ENCODE measurements at regions not wholly inside any gene's neighbourhood (a gene's known extent, or its start where the extent isn't known, plus 50 kb on each side); places are given as distances from the start of the nearest gene placed in this dataset.

- H3K4me1 ChIP-seq (ENCODE audit: control insufficient read depth in 4 of 4, insufficient read depth in 4 of 4, low read length in 3 of 4), result no peaks in the 10 kb centered on the region
- H3K4me3 ChIP-seq (ENCODE audit: low read depth in 1 of 3, low read length in 3 of 3), result no peak overlapping the region
- TF ChIP-seq FOXA2 (IDR thresholded peaks at IDR 0.05) (no peak), MAX (IDR thresholded peaks at IDR 0.05) (no peak), REST (IDR thresholded peaks at IDR 0.05) (no peak), TAF1 (conservative IDR thresholded peaks at IDR 0.05) (no peak), NR2F2 (IDR thresholded peaks at IDR 0.05) (no peak), ATF3 (IDR thresholded peaks at IDR 0.05) (no peak), HNF4G (IDR thresholded peaks at IDR 0.05) (no peak), CTCF (IDR thresholded peaks at IDR 0.05; ENCODE audit: low read depth, low read length, missing input control) (no peak), FOXA1 (IDR thresholded peaks at IDR 0.05) (no peak), SP1 (IDR thresholded peaks at IDR 0.05) (no peak), RAD21 (IDR thresholded peaks at IDR 0.05) (no peak), RXRA (IDR thresholded peaks at IDR 0.05) (no peak), HNF4A (conservative IDR thresholded peaks at IDR 0.05) (no peak), YY1 (IDR thresholded peaks at IDR 0.05) (no peak), JUND (IDR thresholded peaks at IDR 0.05) (no peak), ZBTB33 (IDR thresholded peaks at IDR 0.05) (no peak)
- no peaks in the 10 kb centered on the region for H3K9me3 ChIP-seq (ENCODE audit: control insufficient read depth in 4 of 4, low read length in 3 of 4)
- no peaks in the 10 kb centered on the region for H3K27me3 ChIP-seq (ENCODE audit: control insufficient read depth in 4 of 4, insufficient read depth in 4 of 4, low read length in 3 of 4)
- 75% methylated on average over 1 of the region's 1 CpG for WGBS
- H3K27ac ChIP-seq (ENCODE audit: low read depth in 1 of 2, low read length in 2 of 2), result no peak overlapping the region
- DNase-seq (ENCODE audit: low spot score), result no peak
- H3K36me3 ChIP-seq (ENCODE audit: control insufficient read depth in 4 of 4, insufficient read depth in 3 of 4, low read depth in 1 of 4, low read length in 3 of 4), result no peaks in the 10 kb centered on the region
- H3K9ac ChIP-seq (ENCODE audit: low read depth in 1 of 2, low read length in 2 of 2), result no peak overlapping the region
Observed at GRCh38 chr13:87999240-87999700, 328.1 kb downstream of the SLITRK5 start.

- Histone ChIP-seq H3K9me3 (ENCODE audit: control insufficient read depth in 4 of 4, low read length in 3 of 4) (no peaks in the 10 kb centered on the region), H3K27ac (ENCODE audit: low read depth in 1 of 2, low read length in 2 of 2) (no peak overlapping the region), H3K9ac (ENCODE audit: low read depth in 1 of 2, low read length in 2 of 2) (no peak overlapping the region), H3K4me3 (ENCODE audit: low read depth in 1 of 3, low read length in 3 of 3) (no peak overlapping the region), H3K27me3 (ENCODE audit: control insufficient read depth in 4 of 4, insufficient read depth in 4 of 4, low read length in 3 of 4) (no peaks in the 10 kb centered on the region), H3K36me3 (ENCODE audit: control insufficient read depth in 4 of 4, insufficient read depth in 3 of 4, low read depth in 1 of 4, low read length in 3 of 4) (no peaks in the 10 kb centered on the region), H3K4me1 (ENCODE audit: control insufficient read depth in 4 of 4, insufficient read depth in 4 of 4, low read length in 3 of 4) (no peaks in the 10 kb centered on the region)
- WGBS, result 88% methylated on average over 1 of the region's 1 CpG
- TF ChIP-seq HNF4A (conservative IDR thresholded peaks at IDR 0.05), result no peak
- TF ChIP-seq RAD21 (IDR thresholded peaks at IDR 0.05), result no peak
- TF ChIP-seq CTCF (IDR thresholded peaks at IDR 0.05; ENCODE audit: low read depth, low read length, missing input control), result no peak
- no peak for TF ChIP-seq ATF3 (IDR thresholded peaks at IDR 0.05)
- no peak for TF ChIP-seq EGR1 (IDR thresholded peaks at IDR 0.05; ENCODE audit: low read depth in 2 of 2)
- TF ChIP-seq YY1 (IDR thresholded peaks at IDR 0.05), result no peak
- no peak for TF ChIP-seq SP1 (IDR thresholded peaks at IDR 0.05)
- TF ChIP-seq MAX (IDR thresholded peaks at IDR 0.05), result no peak
- no peak for TF ChIP-seq JUND (IDR thresholded peaks at IDR 0.05)
- DNase-seq (ENCODE audit: low spot score), result no peak
Observed at GRCh38 chr13:87999788-88000187, 328.6 kb downstream of the SLITRK5 start.

All from liver (tissue), 8 donors.